PFSK-1 (cell line): ENCODE measurements at regions not wholly inside any gene's neighbourhood (a gene's known extent, or its start where the extent isn't known, plus 50 kb on each side); places are given as distances from the start of the nearest gene placed in this dataset.

Experiments used
- FOXP2 ChIP-seq: optimal IDR thresholded peaks from 2 replicates; pipeline ENCODE3; 2011; ENCODE audit warnings: borderline replicate concordance, control low read depth, inconsistent platforms; ENCODE audit not compliant: insufficient read depth; ENCODE audit errors: extremely low read length, extremely low read depth
- POLR2AphosphoS5 ChIP-seq: IDR thresholded peaks from 2 replicates; pipeline ENCODE4 v1.6.1; 2012; ENCODE audit warnings: low read depth, mild to moderate bottlenecking, control low read depth, low read length, moderate library complexity
- REST ChIP-seq, 2 experiments: IDR thresholded peaks; 2 replicates each; pipeline versions ENCODE4 v1.6.1 to v1.8.0; 2011 to 2012; ENCODE audit warnings: low read depth in 2 of 2, low read length in 2 of 2, control low read depth in 1 of 2, inconsistent platforms in 1 of 2, mild to moderate bottlenecking in 1 of 2, moderate library complexity in 1 of 2; ENCODE audit not compliant: insufficient read depth in 1 of 2
- SIN3A ChIP-seq: IDR thresholded peaks from 2 replicates; pipeline ENCODE4 v1.6.1; 2012; ENCODE audit warnings: mild to moderate bottlenecking, low read length, moderate library complexity, borderline replicate concordance; ENCODE audit not compliant: insufficient read depth
- TAF1 ChIP-seq: IDR thresholded peaks from 2 replicates; pipeline ENCODE4 v1.6.1; 2012; ENCODE audit warnings: low read length, control low read depth, borderline replicate concordance; ENCODE audit not compliant: insufficient read depth

GRCh38 chr1:235920596-235921375 lies 54.1 kb upstream of the LYST start:
- TF ChIP-seq SIN3A (no peak), REST (IDR thresholded peaks at IDR 0.05; ENCODE audit: insufficient read depth in 1 of 2, low read depth in 2 of 2, low read length in 2 of 2) (no peak), POLR2AphosphoS5 (no peak), TAF1 (no peak), FOXP2 (peak; percentile 23)
